Fibroblast of gingiva (primary cell): ENCODE measurements at regions not wholly inside any gene's neighbourhood (a gene's known extent, or its start where the extent isn't known, plus 50 kb on each side); places are given as distances from the start of the nearest gene placed in this dataset.

Experiments used
- DNase-seq: peaks from one replicate; pipeline ENCODE4 v3.0.0-alpha.2; 2011; ENCODE audit warnings: low read depth

DNA sequence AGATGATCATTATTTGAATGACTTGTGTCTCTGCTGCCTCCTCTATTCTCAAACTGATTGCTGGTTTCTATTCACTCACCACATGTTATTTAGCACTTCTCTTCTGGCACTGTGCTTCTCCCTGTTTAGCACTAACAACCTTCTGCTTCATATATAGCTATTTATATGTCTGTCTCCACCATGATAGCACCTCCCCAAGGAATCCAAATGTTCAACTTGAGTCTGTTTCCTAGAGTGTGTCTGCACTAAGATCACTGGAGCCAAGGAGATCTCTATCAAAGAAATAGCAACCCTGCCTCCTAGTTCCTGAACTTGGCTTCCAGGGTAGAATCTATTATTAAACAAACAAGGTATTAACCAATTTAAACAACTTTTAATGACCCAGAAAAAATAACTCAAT, 104.5 kb downstream of the CYP26A1 start:
- DNase-seq = no peak

GRCh38 chr10:93180482-93180931, 106.8 kb downstream of the CYP26A1 start:
- DNase-seq = peak; percentile 6

DNA sequence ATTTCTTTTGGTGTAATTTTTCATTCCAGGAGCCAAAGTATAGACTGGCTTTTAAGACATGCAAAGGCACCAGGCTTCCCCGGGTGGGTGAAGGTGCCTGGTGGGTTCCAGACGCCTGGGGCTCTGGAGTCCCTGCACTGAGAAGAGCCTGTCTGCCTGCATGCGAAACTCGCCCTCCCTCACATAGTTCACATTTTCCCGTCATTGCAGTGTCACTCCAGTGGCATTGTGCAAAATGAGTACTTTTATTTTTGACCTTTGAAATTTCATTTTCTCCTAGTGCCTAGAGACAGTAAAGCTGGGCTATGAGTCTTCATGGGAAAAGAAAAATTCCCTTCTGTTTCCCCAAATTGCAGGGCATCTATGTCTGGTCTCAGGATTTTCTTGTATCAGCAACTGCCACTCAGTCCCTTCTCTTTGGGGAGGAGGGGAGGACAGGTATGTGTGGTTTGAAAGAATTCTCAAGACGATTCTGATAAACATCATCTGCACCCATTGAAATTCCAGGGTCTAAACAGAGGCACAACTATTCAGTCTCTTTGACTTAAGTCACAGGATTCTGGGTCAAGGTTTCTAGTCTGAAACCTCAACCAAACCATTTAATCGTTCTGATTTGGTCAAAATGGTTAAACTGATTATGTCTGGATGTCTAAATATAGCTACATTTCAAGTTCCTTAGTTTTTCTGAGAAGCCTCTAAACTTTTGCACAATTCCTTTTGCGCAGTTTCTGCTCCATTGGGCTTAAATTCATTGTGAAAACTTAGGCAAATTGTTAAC, 107.8 kb downstream of the CYP26A1 start:
- no peak for DNase-seq

- no peak for DNase-seq
These were observed 108.3 kb downstream of the CYP26A1 start for GRCh38 chr10:93182049-93182327.

GRCh38 chr10:93182790-93183189, 109.1 kb downstream of the CYP26A1 start:
- no peak for DNase-seq

DNA sequence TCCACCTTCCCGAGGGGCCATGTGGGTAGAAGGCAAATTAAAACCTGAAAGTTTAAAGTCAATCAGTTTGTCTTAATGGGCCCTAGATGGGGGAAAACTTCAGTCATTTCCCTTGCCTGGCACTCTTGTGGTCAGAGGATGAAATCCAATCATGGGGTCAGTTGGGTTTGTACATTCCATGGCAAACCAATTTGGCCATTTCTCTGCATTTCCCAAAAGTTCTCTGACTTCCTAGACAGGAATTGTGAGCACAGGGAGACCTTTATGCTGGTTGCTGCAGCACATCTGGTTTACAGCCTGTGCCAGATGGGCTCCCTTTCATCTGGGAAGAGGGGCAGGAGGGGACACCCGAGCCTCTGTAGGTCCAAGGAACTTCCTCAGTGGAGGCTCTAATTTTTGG, 113.0 kb downstream of the CYP26A1 start:
- DNase-seq = peak; percentile 66

- no peak for DNase-seq
These were observed 116.3 kb downstream of the CYP26A1 start for GRCh38 chr10:93189944-93190343.

DNA sequence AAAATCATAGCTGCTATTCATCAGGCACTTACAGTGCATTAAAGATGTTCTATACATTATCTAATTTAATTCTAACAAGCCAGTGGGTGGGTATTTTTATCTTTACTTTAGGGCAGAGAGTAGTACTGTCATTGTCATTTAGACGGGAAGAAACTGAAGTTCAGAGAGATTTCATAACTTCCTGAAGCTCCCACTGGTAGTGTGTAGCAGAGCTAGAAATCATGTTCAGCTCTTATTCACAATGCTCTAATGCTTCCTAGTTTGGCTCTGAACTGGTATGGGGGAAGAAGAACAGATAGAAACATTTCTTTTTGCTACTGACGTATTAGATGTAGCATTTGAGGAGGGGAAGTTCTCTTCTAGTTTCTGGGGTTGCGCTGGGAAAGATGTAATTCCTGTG, 116.7 kb downstream of the CYP26A1 start:
- no peak for DNase-seq

DNA sequence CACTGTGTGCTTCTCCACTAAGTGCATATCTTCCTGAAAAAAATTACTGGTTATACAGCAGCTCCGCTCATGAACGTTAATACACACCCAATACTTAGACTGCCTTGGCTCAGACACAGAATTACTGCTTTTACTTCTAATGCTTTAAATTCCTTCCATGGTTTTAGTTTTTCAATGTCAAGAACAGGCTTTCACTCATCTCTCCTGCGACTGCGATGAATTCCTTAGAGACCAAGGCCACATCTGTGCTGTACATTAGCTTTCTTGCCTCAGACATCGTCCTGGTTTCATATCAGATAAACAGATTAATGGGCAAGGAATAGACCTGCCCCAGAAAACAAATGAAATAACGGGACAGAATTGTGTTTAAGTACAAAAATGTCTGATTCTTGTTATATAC, 120.2 kb downstream of the CYP26A1 start:
- no peak for DNase-seq

- DNase-seq = peak; percentile 27
These were observed 124.9 kb downstream of the CYP26A1 start for GRCh38 chr10:93198401-93199131.

- peak; percentile 58 for DNase-seq
These were observed 125.6 kb downstream of the CYP26A1 start for GRCh38 chr10:93199191-93199751.

- DNase-seq = no peak
These were observed 131.1 kb downstream of the CYP26A1 start for GRCh38 chr10:93204494-93205485.

- no peak for DNase-seq
These were observed 133.0 kb downstream of the CYP26A1 start for GRCh38 chr10:93206652-93207051.

GRCh38 chr10:93208717-93209464, 135.2 kb downstream of the CYP26A1 start:
- no peak for DNase-seq

- DNase-seq = no peak
These were observed 138.3 kb downstream of the CYP26A1 start for GRCh38 chr10:93211991-93212390.

- no peak for DNase-seq
These were observed 141.6 kb downstream of the CYP26A1 start for GRCh38 chr10:93215312-93215711.

- DNase-seq = no peak
These were observed 142.8 kb downstream of the CYP26A1 start for GRCh38 chr10:93216341-93216985.

GRCh38 chr10:93218386-93218785, 144.7 kb downstream of the CYP26A1 start:
- no peak for DNase-seq

DNA sequence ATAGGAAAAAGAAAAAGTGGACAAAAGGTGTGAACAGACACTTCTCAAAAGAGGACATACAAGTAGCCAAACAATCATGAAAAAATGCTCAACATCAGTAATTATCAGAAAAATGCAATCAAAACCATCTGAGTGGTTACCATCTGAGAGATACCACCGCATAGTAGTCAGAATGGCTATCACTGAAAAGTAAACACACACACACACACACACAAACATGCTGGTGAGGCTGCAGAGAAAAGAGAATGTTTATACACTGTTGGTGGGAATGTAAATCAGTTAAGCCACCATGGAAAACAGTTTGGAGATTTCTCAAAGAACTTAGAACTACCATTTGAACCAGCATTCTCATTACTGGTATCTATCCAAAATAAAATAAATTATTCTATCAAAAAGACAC, 145.7 kb downstream of the CYP26A1 start:
- peak; percentile 27 for DNase-seq

- DNase-seq = no peak
These were observed 146.8 kb downstream of the CYP26A1 start for GRCh38 chr10:93220296-93221170.
